ENCODE measurements at regions not wholly inside any gene's neighbourhood (a gene's known extent, or its start where the extent isn't known, plus 50 kb on each side); places are given as distances from the start of the nearest gene placed in this dataset.
A peak's percentile ranks its signal among the peaks of the same experiment; 100 is the strongest.

DNA sequence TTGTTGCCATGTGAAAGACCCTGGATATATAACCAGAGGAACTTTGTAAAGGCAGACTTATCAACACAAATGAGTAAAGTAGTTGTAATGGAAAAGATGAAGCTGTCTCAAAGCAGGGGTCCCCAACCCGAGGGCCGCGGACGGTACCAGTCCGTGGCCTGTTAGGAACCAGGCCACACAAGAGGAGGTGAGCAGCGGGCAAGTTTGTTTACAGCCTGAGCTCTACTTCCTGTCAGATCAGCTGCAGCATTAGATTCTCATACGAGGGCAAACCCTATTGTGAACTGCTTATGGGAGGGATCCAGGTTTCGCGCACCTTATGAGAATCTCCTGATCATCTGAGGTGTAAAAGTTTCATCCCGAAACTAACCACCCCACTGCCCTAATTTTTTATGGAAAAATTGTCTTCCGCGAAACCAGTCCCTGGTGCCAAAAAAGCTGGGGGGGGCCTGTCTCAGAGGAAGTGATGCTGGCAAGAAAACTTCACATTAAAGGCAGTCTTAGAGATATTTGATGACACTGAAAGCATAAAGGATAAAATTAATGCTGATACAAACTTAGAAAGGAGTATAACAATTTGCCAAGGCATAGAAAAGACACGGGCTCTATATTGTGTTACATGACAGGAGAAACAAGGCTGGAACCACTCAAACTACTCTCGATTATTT lies 57.5 kb upstream of the MSTN start:
- Mint-ChIP-seq H3K27me3 (no peaks in the 10 kb centered on the region), H3K27ac (peak overlapping the region in 1 of 2 donors; percentile 55), H3K4me1 (no peaks in the 10 kb centered on the region), H3K9me3 (no peaks in the 10 kb centered on the region), H3K4me3 (peak overlapping the region in 1 of 2 donors; percentile 52)
- ATAC-seq (peak; percentile 66), DNase-seq (peak in 1 of 2 donors; percentile 13)

DNA sequence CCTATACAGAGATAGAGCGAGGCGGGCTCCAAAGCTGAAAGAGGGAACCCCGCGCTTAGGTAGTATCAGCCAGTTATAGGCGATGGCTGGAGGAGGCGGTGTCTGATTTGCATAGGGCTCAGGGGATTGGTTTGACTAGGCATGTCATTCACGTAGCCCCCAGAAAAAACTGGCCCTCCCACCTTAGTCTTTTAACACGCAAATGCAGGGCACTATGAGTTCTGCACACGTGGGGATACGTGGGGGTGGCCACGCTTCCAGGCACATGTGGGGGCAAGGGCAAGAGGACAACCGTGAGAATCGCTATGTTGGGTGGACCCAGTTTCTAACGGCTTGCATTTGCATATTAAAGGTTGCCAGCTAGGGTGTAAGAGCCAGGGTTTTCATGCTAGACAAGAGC lies 56.7 kb upstream of the MSTN start:
- no peaks in the 10 kb centered on the region for H3K9me3 Mint-ChIP-seq
- H3K27ac Mint-ChIP-seq = peak overlapping the region in 1 of 2 donors; percentile 55
- H3K4me3 Mint-ChIP-seq = peak overlapping the region in 1 of 2 donors; percentile 52
- H3K4me1 Mint-ChIP-seq = no peaks in the 10 kb centered on the region
- no peaks in the 10 kb centered on the region for H3K27me3 Mint-ChIP-seq
- peak; percentile 88 for ATAC-seq
- DNase-seq = peak in 1 of 2 donors; percentile 36

DNA sequence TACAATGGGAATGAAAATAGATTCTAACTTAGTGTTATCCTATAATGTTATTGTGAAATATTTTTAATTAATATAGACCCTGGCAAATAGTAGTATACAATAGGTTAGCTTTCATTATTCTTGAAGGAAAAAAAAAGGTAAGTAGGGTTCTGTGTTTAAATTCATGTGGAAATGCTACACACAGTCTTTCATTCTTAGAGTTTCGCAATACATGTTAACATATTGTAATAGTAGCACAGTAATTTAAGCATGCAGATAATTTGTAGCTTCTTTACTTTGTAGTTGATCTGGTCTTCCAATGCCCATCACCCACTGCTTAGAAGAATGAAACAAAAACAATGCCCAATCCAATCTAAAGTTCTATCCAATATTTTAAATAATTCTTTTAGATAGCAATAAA lies 54.8 kb upstream of the MSTN start:
- H3K4me1 Mint-ChIP-seq = no peaks in the 10 kb centered on the region
- H3K27me3 Mint-ChIP-seq = peaks cover 9% of the 10 kb centered on the region
- ATAC-seq (no peak), DNase-seq (no peak)
- H3K27ac Mint-ChIP-seq = no peak overlapping the region
- H3K9me3 Mint-ChIP-seq = no peaks in the 10 kb centered on the region
- no peak overlapping the region for H3K4me3 Mint-ChIP-seq

DNA sequence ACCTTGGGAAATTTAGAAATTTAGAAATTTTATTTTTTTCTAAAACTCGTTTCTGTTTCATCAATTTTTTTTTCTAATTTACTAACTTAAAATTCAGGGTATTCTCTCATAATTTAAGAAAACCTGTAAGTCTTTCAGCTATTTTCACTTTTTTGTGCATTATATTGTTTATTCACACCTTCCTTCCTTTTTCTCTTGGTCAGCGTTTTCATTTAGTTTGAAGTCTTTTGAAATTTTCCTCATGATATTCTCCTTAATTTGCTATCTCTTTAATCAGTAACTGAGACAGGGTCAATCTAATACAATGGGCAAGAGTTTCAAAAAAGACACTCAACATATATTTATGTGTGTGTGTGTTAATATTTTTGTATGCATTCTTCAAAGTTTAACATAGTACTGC lies 50.5 kb upstream of the MSTN start:
- Mint-ChIP-seq H3K27ac (no peak overlapping the region), H3K4me1 (no peaks in the 10 kb centered on the region), H3K4me3 (no peak overlapping the region), H3K9me3 (no peaks in the 10 kb centered on the region), H3K27me3 (peaks cover 9% of the 10 kb centered on the region)
- ATAC-seq = no peak
- DNase-seq = no peak
